SK-N-SH (cell line): ENCODE measurements at regions not wholly inside any gene's neighbourhood (a gene's known extent, or its start where the extent isn't known, plus 50 kb on each side); places are given as distances from the start of the nearest gene placed in this dataset.

ENCODE experiments used
- CTCF ChIP-seq: fragments of 200-600 bp; sonication (generic); IDR thresholded peaks from 2 replicates; pipeline ENCODE4 v1.6.1; 2017; ENCODE audit warnings: antibody characterized with exemption, mild to moderate bottlenecking, moderate library complexity
- PBX3 ChIP-seq: IDR thresholded peaks from 2 replicates; pipeline ENCODE4; 2012
- RAD21 ChIP-seq: IDR thresholded peaks from 2 replicates; pipeline ENCODE4 v1.6.1; 2012; ENCODE audit warnings: mild to moderate bottlenecking, low read length

GRCh38 chr10:52578871-52579405 is 193.6 kb downstream of the MBL2 start:
- TF ChIP-seq RAD21 (no peak), CTCF (no peak), PBX3 (no peak)
